ENCODE measurements at regions not wholly inside any gene's neighbourhood (a gene's known extent, or its start where the extent isn't known, plus 50 kb on each side); places are given as distances from the start of the nearest gene placed in this dataset.

DNA sequence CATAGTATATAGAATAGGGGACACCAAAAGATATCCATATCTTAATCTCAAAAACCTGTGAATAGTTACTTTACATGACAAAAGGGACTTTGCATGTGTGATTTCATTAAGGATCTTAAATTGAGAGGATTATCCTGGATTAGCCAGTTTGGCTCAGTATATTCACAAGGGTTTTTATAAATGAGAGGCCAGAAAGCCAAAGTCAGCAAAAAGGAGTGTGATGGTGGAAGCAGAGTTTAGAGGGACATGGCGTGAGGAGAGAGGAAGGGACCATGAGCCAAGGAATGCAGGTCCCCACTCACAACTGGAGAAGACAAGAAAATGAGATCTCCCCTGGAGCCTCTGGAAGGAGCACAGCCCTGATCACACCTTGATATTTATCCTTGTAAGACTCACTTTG lies 648.5 kb upstream of the LCORL start:
- no peaks in the 10 kb centered on the region for H3K27me3 ChIP-seq
- 80 to 86% methylated on average over 1 of the region's 1 CpG for WGBS, 2 donors
- no peaks in the 10 kb centered on the region for H3K4me1 ChIP-seq
- no peak overlapping the region for H3K4me3 ChIP-seq
- H3K27ac ChIP-seq = no peak overlapping the region
- no peak for TF ChIP-seq POLR2A (IDR thresholded peaks at IDR 0.05)
- H3K36me3 ChIP-seq (ENCODE audit: low read depth, missing control alignments) = no peaks in the 10 kb centered on the region
- intact Hi-C loops (cut with DNase I; ENCODE audit: low total_unique reads) = no loop called here
- no peak for DNase-seq
- no peaks in the 10 kb centered on the region for H3K9me3 ChIP-seq

DNA sequence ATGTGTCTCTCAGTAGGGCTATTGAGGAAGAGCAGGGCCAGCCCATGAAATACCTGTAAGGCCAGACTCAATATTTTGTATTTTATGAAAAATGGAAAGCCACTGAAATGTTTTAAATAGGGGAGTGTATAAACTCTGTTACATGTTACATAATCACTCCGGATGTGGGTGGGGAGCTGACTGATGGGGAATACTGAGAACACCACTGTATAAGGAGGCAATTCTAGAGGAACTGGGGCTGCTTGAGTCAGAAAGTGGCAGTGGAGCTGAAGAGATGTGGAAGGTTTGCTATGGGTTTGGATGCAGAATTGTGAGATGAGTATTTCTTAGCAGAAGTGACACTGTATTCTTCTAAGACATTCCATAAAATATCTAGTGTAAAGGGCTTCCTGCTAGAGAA lies 647.8 kb upstream of the LCORL start:
- no peak for DNase-seq

DNA sequence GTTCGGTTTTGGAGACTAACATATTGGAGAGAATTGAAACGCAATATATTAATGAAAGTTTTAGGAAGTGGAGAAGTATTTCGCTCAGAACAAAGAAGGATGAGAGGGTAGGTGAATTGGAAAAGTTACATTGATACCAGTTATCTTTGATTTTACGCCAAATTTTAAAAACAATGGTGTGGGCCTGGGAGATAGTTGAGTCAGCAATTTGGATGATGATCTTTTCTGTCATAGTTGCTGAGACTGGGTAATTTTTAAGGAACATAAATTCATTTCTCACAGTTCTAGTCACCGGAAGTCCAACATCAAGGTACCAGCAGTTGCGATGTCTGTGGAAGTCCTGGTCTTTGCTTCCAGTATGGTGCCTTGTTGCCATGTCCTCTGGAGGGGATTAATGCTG lies 644.8 kb upstream of the LCORL start:
- WGBS, 2 donors = 94 to 96% methylated on average over 6 of the region's 6 CpGs
- Histone ChIP-seq H3K36me3 (ENCODE audit: low read depth, missing control alignments) (no peaks in the 10 kb centered on the region), H3K4me1 (no peaks in the 10 kb centered on the region), H3K27ac (no peak overlapping the region), H3K4me3 (no peak overlapping the region), H3K27me3 (no peaks in the 10 kb centered on the region), H3K9me3 (no peaks in the 10 kb centered on the region)
- intact Hi-C loops (cut with DNase I; ENCODE audit: low total_unique reads) = no loop called here
- no peak for DNase-seq
- TF ChIP-seq, protein P1, sequence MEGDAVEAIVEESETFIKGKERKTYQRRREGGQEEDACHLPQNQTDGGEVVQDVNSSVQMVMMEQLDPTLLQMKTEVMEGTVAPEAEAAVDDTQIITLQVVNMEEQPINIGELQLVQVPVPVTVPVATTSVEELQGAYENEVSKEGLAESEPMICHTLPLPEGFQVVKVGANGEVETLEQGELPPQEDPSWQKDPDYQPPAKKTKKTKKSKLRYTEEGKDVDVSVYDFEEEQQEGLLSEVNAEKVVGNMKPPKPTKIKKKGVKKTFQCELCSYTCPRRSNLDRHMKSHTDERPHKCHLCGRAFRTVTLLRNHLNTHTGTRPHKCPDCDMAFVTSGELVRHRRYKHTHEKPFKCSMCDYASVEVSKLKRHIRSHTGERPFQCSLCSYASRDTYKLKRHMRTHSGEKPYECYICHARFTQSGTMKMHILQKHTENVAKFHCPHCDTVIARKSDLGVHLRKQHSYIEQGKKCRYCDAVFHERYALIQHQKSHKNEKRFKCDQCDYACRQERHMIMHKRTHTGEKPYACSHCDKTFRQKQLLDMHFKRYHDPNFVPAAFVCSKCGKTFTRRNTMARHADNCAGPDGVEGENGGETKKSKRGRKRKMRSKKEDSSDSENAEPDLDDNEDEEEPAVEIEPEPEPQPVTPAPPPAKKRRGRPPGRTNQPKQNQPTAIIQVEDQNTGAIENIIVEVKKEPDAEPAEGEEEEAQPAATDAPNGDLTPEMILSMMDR (IDR thresholded peaks at IDR 0.05) = no peak
- TF ChIP-seq POLR2A (IDR thresholded peaks at IDR 0.05) = no peak

More for the DNA sequence above, 647.8 kb upstream of the LCORL start:
- no peak for TF ChIP-seq POLR2A (IDR thresholded peaks at IDR 0.05)
- TF ChIP-seq, protein P1 (IDR thresholded peaks at IDR 0.05) = no peak
- Histone ChIP-seq H3K4me3 (no peak overlapping the region), H3K9me3 (no peaks in the 10 kb centered on the region), H3K4me1 (no peaks in the 10 kb centered on the region), H3K36me3 (ENCODE audit: low read depth, missing control alignments) (no peaks in the 10 kb centered on the region), H3K27me3 (no peaks in the 10 kb centered on the region), H3K27ac (no peak overlapping the region)
- WGBS, 2 donors = 43 to 93% methylated on average over 1 of the region's 1 CpG
- intact Hi-C loops (cut with DNase I; ENCODE audit: low total_unique reads) = no loop called here

DNA sequence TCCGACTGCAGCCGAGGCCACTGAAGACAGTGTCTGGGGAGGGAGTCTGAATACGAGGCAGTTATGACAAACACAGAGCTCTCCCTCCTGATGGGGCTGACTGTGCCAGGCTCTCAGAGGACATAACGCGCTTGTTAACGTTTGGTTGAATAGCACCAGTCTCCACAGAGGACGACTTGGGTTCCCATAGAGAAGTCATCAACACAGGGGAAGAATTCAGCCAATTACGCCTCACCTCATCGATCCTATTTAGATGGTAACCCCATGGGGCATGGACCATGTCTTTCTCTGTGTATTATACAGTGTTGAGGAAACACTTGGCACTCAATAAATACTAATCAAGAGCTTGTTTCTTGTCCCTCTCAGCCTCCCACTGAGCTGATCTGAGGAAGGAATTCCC lies 642.6 kb upstream of the LCORL start:
- Histone ChIP-seq H3K27me3 (no peaks in the 10 kb centered on the region), H3K9me3 (no peaks in the 10 kb centered on the region), H3K4me3 (no peak overlapping the region), H3K27ac (no peak overlapping the region), H3K4me1 (no peaks in the 10 kb centered on the region), H3K36me3 (ENCODE audit: low read depth, missing control alignments) (no peaks in the 10 kb centered on the region)
- WGBS, 2 donors = 89 to 92% methylated on average over 9 of the region's 9 CpGs
- TF ChIP-seq POLR2A (IDR thresholded peaks at IDR 0.05) = no peak
- TF ChIP-seq, protein P1 (IDR thresholded peaks at IDR 0.05) = no peak
- intact Hi-C loops (cut with DNase I; ENCODE audit: low total_unique reads) = no loop called here
- no peak for DNase-seq

DNA sequence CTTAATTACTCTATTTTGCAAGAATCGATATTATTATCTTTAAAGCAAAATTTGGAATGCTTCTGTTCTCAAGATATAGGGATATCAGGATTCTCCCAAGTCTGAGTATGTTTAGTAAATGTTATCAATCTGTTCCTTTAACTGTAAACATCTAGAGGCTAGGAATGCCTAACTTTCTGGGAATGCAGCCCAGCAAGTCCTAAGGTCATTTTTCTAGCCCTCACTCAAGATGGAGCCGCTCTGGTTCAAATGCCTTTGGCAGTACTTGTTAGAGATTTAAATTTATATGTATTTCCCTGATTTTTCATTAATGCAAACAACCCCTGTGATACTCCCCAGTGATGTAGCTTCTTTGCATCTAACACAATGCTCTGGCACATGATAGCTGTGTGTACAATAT lies 623.8 kb upstream of the LCORL start:
- H3K4me1 ChIP-seq = no peaks in the 10 kb centered on the region
- no peak overlapping the region for H3K4me3 ChIP-seq
- TF ChIP-seq, protein P1 (IDR thresholded peaks at IDR 0.05) = no peak
- TF ChIP-seq POLR2A (IDR thresholded peaks at IDR 0.05) = no peak
- WGBS, 2 donors = 40 to 42% methylated on average over 2 of the region's 2 CpGs
- no peak overlapping the region for H3K27ac ChIP-seq
- no peaks in the 10 kb centered on the region for H3K36me3 ChIP-seq (ENCODE audit: low read depth, missing control alignments)
- DNase-seq = no peak
- H3K9me3 ChIP-seq = no peaks in the 10 kb centered on the region
- intact Hi-C loops (cut with DNase I; ENCODE audit: low total_unique reads) = no loop called here
- H3K27me3 ChIP-seq = no peaks in the 10 kb centered on the region

All from testis (tissue), 2 donors.